ENCODE measurements at regions not wholly inside any gene's neighbourhood (a gene's known extent, or its start where the extent isn't known, plus 50 kb on each side); places are given as distances from the start of the nearest gene placed in this dataset.

DNA sequence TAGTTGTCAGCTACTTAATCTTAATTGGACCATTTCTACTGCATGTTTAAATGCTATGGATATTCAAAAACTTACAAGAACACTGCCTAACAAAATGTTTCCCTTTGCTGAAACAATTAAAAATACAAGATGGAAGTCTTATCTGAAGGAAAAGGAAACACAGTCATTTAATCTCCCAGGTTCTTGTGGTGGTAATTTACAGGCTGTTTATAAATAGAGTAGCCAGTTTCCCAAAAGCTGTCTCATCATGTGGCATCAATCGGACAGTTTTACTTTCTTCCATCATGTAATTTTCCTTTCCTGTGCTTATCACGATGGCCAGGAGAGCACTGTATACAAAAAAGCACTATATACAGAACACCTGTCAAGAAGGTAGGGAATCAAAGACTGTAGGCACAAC lies 368.1 kb downstream of the ZEB2 start:
- no peak for DNase-seq

DNA sequence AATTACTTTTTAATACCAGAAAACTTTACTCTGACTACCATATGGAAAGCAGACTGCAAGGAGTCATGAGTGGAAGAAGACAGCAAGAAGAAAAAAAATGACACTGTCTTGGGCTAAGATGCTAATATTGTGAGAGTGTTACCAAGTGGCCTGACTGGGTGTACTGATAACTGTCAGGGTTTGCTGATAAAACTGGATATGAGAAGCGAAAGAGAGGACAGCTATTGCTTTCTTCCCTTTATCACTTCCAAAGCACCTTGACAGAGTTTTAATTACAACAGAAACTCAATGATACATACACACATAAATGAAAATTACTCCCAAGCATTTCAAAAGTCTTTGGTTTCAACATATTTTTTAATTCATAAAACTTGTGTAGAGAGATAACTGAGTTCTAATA lies 368.5 kb downstream of the ZEB2 start:
- no peak for DNase-seq

DNA sequence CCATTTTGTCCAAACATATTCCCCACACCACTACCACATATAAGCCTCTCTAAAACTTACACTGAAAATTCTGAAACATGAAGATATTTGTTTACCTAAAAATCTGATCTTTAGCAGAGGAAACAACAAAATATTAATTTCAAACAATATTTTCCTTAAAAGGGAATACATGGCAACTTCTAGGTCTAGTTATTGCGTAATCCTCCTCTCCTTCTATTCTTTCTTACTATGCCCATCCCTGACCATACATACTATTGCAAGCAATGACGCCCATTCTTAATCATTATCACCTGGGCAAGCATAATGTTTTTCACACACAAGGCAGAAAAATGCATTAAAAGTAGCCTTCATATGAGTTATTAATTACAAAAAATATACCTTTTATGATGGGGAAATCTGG lies 372.6 kb downstream of the ZEB2 start:
- no peak for DNase-seq

DNA sequence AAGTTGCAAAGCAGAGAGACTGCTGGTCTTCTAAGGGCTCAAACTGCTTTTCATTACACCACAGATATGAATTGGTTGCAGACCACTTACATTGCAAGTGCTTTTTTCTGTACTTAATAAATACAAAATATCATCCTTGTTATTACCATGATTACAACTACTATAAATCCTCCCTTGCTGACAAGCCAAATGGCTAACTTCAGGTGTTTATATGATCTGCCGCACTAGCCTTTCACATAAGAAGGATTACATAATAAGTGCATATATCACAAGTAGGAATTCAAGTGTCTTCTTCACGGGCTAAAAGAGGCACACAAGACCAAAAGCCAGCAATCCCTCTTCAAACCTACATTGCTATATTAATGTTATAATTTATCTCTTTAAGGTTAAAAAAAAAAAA lies 373.0 kb downstream of the ZEB2 start:
- no peak for DNase-seq

DNA sequence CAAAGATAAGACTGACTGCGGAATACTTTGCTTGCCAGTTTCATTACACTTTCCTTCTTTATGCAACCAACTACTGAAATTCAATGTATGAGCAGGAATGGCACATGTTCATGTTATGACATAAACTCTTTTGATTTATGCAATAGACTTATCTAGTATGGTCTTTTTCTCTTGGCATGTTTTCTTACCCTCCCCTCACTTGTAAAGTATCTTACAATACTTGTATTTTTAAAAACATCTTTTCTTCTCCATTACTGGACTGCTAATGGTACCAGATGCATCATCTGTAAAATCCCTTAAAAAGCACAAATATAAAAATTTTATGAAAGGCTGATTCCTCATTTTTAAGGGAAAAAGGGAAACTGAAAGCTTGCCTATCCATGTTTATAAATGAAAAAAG lies 373.8 kb downstream of the ZEB2 start:
- no peak for DNase-seq

- no peak for DNase-seq
Observed at GRCh38 chr2:144143294-144144151, 376.4 kb downstream of the ZEB2 start.

DNA sequence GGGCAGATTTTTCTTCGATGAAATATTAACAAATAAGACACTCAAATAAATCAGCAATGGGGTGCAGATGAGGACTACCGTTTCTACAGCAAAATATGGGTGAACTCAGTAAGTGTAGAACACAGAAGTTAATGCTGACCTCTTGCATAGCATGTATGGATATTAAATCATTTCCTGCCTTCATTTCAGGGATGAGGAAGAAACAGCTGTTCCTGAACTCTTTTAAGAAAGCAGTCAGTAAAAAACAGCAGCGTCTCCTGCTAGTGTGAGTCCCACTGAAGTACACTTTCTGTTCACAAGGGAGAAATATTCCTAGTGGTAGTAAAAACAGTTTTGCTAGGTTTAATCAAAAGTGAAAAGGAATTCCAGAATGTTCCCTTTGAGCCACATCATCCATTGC lies 379.0 kb downstream of the ZEB2 start:
- no peak for DNase-seq

DNA sequence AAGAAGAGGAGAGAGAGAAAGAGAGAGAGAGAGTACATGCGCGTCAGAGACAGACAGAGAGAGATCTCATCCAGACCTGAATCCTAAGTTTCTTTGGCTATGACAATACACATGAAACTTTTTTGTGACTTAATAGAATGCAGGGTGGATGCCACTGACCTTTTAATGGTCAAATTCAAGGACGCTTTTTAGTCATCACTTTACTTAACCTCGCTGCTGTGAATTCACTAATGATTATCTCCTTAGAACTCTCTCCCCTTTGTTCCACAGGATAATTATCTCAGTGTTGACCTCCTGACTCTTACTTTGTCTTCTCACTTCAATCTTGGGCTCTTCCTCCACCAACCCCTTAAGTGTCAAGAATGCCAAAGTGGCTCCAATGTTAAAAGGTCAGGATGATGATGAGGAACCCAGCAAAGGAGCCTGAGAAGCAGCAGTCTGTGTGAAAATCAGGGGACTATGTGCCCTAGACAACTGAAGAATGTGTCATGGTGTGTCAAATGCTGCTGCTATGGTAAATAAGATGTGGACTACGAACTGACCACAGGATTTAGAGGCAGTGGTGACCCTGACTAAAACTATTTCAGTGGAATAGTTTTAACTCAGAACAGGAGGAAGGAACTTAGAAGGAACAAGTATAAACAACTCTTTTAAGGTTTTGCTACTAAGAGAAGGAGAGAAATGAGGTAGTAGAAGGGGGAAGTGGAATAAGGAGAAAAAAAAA lies 382.1 kb downstream of the ZEB2 start:
- no peak for DNase-seq

DNA sequence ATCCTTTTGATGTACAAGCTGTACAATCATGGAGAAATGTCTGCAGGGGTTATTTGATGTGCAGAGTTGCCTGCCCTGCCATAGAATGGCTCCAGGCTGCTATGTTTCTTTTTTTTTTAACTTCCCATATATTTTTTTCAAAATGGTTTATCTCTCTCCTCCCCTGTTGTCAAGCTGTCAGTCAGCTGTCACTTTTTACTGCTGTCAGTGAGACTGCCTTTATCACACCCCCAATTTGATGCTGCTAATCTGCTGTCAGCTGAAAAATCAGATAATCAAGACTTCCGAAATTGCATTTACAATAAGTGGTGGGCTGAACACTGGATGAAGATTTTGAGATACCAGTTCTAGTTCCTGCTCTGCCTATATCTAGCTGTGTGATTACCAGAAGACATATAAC lies 382.6 kb downstream of the ZEB2 start:
- DNase-seq: no peak

DNA sequence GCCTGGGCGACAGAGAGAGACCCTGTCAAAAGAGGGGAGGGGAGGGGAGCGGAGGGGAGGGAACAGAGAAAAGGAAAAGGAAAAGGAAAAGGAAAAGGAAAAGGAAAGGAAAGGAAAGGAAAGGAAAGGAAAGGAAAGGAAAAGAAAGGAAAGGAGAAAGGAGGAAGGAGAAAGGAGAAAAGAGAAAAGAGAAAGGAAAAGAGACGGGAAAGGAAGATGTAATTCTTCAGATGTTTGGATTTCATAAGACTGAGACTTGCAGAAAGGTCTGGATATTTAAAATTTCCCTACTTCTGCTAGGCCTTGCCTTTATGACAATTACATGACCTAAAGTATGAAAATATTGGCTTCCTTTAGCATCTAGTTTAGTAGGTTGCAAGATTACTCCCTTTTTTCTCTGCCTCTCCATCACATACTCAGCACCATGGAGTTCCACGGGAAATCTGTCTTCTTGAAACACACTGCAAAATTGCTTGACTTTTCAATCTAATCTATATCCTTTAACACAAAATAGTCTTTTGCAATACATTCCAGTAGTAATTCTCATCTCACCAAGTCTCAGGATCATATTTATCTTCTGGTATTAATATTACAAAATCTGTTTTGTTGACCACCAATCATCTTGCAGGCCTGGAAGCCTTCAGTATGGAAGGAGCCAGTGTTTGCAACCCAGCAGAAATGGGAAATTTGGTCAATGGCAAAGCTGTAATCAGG lies 383.5 kb downstream of the ZEB2 start:
- no peak for DNase-seq

GRCh38 chr2:144133936-144134665 lies 385.8 kb downstream of the ZEB2 start:
- no peak for DNase-seq

DNA sequence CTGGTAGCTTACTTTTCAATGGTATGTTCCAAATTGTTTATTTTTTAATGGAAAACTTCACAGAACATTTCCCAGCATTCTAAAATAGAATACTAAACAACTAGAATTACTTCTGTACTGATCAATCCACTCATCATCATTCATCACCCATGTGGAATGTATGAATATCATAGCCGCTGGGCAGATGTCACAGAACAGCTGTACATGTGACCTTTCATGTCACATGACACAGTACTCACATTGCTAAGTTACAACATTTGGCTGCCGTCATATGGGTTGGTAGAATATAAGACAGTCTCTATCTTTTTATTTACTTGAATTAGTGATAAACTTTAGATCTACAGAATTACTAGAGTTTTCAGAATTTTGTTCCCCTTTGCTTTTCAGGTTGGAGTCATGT lies 387.6 kb downstream of the ZEB2 start:
- no peak for DNase-seq

DNA sequence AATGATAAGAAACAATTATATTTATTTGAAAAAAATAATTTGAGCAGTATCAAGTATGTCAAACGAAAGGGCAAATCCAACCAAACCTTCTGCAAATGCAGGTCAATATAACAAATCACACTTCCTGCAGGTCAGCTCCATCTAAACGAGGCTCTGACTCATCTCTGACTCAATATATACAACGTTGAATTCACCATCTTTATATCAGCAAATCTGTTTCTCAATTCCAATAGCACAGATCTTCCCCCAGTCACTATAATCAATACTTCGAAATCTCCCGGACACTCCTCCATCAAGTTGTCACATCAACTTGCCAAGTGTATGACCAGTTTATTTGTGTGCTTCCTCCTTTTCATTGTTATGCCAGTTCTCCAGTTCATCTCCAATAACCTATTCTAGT lies 388.9 kb downstream of the ZEB2 start:
- no peak for DNase-seq

DNA sequence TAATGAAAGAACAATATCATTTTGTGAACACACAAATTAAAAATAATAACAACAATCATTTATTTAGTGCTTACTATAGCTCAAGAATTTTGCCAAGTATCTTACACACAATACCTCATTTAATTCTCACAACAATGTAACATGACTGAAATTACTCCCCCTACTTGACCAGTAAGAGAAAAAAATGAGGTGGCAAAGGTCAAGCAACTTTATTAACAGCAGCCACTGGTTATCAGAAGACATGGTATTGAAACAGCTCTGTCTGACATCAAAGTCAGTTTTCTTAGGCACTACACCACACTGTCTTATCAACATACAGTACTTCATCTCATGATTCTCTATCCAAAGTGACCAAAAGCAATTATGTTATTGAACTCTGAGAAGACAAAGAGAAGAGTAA lies 389.4 kb downstream of the ZEB2 start:
- DNase-seq: no peak

DNA sequence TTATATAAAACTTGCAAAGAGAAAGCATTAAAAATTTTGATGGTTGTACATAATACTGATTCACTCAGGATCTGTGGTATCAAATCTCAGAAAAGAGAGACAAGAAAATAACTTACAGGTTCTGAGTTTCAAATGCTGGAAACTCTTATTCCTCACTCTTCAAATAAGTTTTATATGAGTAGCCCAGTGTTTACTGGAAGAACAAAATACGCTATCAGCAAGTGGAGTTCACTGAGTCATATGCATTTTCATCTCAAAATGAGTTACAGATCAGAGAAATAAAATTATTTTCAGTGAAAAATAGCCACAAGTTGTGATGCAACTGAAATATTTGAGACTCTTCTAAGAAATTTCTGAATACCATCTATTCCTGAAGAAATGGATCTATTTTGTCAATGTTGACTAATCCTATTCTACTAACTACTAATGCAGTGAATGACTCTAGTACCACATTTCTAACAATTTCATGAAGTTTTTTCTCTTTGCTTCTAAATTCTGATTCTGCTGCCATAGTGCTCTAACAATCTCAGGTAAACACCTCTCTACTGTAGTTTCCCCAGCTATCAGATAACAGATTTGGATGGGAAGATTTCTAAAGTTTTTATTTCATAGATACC lies 391.7 kb downstream of the ZEB2 start:
- no peak for DNase-seq

GRCh38 chr2:144127693-144128092 lies 392.2 kb downstream of the ZEB2 start:
- DNase-seq: no peak

DNA sequence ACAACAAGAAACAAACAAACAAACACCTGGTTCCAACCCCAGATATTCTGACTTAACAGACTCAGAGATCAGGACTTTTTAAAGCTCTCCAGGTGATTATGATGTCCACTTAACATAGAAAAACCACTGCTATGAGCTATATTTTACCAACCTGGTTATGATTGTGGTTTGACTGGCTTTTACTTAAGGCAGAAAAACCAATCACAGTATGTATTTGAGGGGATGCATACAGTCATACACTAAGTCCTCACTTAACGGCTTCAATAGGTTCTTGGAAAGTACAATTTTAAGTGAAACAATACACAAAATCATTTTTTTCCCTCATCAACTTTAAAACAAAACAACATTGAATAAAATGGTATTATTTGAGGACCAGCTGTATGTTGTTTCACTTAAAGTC lies 393.6 kb downstream of the ZEB2 start:
- no peak for DNase-seq

DNA sequence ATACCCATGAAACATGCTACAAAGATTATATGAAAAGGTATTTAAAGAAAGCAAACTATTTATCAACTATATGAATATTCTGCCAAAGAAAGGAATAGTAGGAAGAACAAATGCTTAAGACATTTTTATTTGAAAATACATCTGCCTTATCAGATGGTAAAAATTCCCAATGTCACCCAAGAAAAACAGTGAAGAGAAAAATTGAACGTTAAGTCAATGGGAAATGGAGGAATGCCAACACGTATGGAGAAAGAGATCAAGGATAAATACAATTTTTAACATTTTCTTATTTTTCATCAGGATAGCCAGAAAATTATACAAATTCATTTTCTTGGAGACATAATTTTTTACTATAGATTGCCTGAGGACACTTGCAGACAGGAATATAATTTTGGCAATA lies 394.2 kb downstream of the ZEB2 start:
- no peak for DNase-seq

GRCh38 chr2:144124882-144125281 lies 395.0 kb downstream of the ZEB2 start:
- DNase-seq: no peak

DNA sequence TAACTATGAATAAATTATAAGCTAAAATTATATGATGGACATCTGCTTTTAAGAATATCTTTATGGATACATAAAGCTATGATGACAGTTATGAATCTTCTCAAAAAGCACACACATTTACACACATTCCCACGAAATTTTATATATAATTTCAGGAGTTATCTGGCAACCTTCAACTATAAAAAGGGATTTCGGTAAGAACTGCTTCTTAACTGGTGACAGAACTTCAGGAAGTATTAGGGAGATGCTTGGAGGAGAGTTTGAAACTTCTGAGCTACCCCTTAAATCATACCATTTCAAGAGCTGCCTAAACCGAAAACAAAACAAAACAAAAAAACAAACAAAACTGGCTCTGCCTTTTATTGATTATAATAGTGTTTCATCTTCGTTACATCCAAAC lies 399.4 kb downstream of the ZEB2 start:
- DNase-seq: no peak

- DNase-seq: no peak
Observed at GRCh38 chr2:144117086-144117485, 402.8 kb downstream of the ZEB2 start.

- DNase-seq: no peak
Observed at GRCh38 chr2:144115739-144116291, 404.1 kb downstream of the ZEB2 start.
